GM12875 (cell line): ENCODE measurements at regions not wholly inside any gene's neighbourhood (a gene's known extent, or its start where the extent isn't known, plus 50 kb on each side); places are given as distances from the start of the nearest gene placed in this dataset.
"Not testable (repeated sequence)": the region's sequence is repeated elsewhere in the genome, so short reads cannot be mapped to it uniquely, and the experiment has no call there.

ENCODE experiments used
- H3K4me3 ChIP-seq: one replicate; pipeline ENCODE4 v1.5.1; 2011; ENCODE audit warnings: low read depth, low read length, control low read depth
- CTCF ChIP-seq: IDR thresholded peaks from 2 replicates; pipeline ENCODE4 v1.5.1; 2011; ENCODE audit warnings: low read depth, mild to moderate bottlenecking, control low read depth, inconsistent platforms, low read length, moderate library complexity, borderline replicate concordance; ENCODE audit not compliant: insufficient read depth

- no peak for TF ChIP-seq CTCF
- H3K4me3 ChIP-seq = no peak overlapping the region
Measured at GRCh38 chr6:14383393-14384174, 266.0 kb downstream of the CD83 start.

GRCh38 chr6:14384175-14384949, 266.8 kb downstream of the CD83 start:
- no peak for TF ChIP-seq CTCF
- H3K4me3 ChIP-seq = no peak overlapping the region

- no peak overlapping the region for H3K4me3 ChIP-seq
- TF ChIP-seq CTCF = no peak
Measured at GRCh38 chr6:14386263-14386662, 268.7 kb downstream of the CD83 start.

- TF ChIP-seq CTCF = no peak
- H3K4me3 ChIP-seq = no peak overlapping the region
Measured at GRCh38 chr6:14386668-14387067, 269.1 kb downstream of the CD83 start.

GRCh38 chr6:14388371-14388770, 270.8 kb downstream of the CD83 start:
- no peak for TF ChIP-seq CTCF
- H3K4me3 ChIP-seq = no peak overlapping the region

- H3K4me3 ChIP-seq = not testable (repeated sequence)
Measured at GRCh38 chr6:14389776-14390175, 272.2 kb downstream of the CD83 start.

GRCh38 chr6:14390805-14391204, 273.2 kb downstream of the CD83 start:
- no peak for TF ChIP-seq CTCF

More at GRCh38 chr6:14390805-14391204, 273.2 kb downstream of the CD83 start:
- no peak overlapping the region for H3K4me3 ChIP-seq
